HG02840 (cell line): ENCODE measurements at regions not wholly inside any gene's neighbourhood (a gene's known extent, or its start where the extent isn't known, plus 50 kb on each side); places are given as distances from the start of the nearest gene placed in this dataset.

Experiments used
- ATAC-seq: cut with Tn5 transposase; IDR thresholded peaks from one replicate; pipeline ENCODE4 v1.9.1; 2021; ENCODE audit warnings: mild to moderate bottlenecking, moderate library complexity, moderate number of reproducible peaks; ENCODE audit not compliant: unreplicated experiment, low FRiP score

- ATAC-seq = no peak
Observed at GRCh38 chr10:60669501-60669900, 108.8 kb upstream of the CDK1 start.

- ATAC-seq = no peak
Observed at GRCh38 chr10:60666221-60666620, 112.1 kb upstream of the CDK1 start.

DNA sequence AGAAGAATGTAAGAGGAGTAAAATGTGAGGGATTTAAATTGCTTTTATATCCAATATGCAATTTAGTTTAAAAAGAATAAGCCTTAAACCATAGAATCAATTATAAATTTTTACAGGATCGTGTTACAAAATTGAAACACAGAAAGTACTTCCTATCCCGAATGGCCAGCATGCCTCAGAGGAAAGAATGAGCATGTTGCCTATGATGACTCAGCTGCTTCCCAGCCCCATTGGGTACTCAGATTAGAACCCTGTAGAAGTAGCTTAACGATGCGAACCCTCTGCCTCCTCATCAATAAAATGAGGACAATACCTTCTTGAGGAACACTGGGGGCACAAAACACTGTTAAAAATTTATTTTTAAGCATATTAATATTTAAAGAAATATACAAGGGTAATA lies 113.4 kb upstream of the CDK1 start:
- ATAC-seq = no peak

DNA sequence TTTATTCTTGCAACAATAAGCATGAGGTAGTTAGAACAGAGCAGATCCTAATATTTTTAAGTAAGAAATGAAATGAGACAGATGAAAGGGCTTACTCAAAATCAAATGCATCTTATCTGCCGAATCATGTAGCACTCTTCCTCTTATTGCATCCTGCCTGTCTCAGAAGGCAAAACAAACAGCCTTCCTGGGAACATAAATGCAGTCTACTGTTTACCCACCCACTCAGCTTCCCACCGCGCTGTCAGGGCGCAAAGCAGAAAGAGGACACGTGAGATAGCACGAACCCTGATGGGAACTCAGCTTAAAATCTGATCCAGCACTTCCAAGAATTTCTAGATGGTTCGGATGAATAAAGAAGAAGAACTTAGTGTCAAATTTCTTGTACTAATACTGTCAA lies 114.4 kb upstream of the CDK1 start:
- ATAC-seq = no peak

GRCh38 chr10:60662917-60663614 lies 115.2 kb upstream of the CDK1 start:
- no peak for ATAC-seq

- no peak for ATAC-seq
Observed at GRCh38 chr10:60661637-60662036, 116.6 kb upstream of the CDK1 start.

DNA sequence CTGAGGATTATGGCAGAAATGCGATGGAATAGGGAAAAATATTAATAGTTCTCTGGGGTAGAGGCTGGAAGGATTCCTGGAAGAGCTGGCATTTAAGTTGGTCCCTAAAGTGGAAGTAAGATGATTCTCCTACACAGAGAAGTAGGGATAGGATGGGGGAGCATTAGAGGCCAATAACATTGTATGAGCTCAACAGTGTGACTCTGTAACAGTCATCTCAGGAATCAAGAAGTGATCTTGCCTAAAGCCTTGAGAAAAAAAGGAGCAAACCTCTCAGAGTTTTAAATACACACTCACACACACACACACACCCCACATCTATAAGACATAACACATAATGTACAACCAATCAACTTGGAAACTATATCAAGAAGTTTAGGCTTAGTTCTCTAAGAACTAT lies 117.7 kb upstream of the CDK1 start:
- ATAC-seq = no peak

GRCh38 chr10:60654813-60655464 lies 123.3 kb upstream of the CDK1 start:
- ATAC-seq = no peak

GRCh38 chr10:60652628-60653027 lies 125.7 kb upstream of the CDK1 start:
- peak; percentile 82 for ATAC-seq

GRCh38 chr10:60650378-60650800 lies 127.9 kb upstream of the CDK1 start:
- ATAC-seq = no peak

DNA sequence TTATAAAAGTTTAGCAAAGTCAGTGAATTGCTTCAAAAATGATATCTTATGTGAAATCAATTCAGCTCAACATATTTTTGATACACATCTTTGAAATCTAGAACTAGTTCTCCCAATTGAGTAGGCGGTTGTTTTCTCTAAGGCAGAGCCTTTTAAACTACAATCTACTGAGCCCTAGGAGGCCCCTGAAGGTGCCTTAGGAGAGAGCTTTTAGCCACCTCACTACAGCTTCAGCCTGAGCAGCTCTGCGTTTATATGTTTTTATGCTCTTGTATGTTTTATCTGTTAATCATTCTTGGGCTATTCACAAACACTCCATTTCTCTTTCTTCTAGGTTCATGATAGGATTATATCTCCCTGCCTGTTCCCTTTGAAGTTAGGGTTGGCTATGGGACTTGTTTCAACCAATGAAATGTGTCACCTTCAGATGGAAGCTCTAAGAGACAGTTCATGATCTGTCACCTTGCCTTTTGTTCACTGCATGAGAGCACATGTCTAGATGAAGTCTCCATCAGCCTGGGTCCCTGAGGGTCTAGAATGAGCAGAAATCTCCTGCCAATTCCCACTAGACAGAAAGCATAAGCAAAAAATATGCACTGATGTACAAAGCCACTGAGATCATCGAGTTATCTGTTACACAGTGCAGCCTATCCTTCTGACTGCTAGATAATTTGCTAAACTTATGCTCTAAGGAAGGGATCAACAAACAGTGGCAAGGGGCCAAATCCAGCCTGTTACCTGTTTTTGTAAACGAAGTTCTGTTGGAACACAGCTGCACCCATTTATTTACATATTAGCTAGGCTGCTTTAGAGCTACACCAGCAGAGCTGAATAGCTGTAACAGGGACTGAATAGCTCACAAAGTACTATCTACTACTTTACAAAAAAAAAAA lies 128.5 kb upstream of the CDK1 start:
- ATAC-seq = no peak

GRCh38 chr10:60648761-60649160 lies 129.5 kb upstream of the CDK1 start:
- ATAC-seq = no peak

- ATAC-seq = no peak
Observed at GRCh38 chr10:60646966-60647796, 131.1 kb upstream of the CDK1 start.

- no peak for ATAC-seq
Observed at GRCh38 chr10:60645980-60646379, 132.3 kb upstream of the CDK1 start.

DNA sequence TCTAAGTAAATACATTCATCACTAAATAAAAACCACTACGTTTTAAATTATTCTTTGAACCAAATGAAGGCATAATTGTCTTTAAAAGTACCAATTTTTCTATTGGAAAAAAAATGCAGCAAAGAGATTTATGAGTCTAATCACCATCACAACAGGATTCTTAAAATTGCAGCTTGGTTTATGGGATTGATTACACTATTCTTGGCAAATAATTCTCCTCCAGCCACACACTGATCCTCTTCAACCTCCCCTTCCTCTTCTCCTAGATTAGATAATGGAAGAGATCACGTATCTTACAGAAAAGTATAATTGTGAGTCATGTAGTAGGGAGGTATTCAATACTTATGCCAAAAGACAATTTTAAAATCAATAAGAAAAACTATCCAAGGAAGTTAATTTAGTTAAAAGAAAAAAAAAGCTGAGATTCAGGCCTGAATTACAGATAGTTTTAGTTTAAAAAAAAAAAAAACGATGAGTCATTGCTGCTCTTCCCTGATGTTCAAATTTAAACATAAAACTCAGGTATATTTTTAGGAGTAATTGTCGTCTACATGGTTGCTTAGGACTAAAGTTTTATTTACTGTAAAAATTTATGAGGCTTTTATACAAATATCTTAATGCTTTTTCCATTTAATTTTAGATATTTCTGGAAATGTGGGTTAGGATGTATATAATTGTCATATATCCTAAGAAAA lies 133.7 kb upstream of the CDK1 start:
- ATAC-seq = no peak

- no peak for ATAC-seq
Observed at GRCh38 chr10:60643874-60644273, 134.4 kb upstream of the CDK1 start.

GRCh38 chr10:60629332-60629731 lies 148.9 kb upstream of the CDK1 start:
- no peak for ATAC-seq

DNA sequence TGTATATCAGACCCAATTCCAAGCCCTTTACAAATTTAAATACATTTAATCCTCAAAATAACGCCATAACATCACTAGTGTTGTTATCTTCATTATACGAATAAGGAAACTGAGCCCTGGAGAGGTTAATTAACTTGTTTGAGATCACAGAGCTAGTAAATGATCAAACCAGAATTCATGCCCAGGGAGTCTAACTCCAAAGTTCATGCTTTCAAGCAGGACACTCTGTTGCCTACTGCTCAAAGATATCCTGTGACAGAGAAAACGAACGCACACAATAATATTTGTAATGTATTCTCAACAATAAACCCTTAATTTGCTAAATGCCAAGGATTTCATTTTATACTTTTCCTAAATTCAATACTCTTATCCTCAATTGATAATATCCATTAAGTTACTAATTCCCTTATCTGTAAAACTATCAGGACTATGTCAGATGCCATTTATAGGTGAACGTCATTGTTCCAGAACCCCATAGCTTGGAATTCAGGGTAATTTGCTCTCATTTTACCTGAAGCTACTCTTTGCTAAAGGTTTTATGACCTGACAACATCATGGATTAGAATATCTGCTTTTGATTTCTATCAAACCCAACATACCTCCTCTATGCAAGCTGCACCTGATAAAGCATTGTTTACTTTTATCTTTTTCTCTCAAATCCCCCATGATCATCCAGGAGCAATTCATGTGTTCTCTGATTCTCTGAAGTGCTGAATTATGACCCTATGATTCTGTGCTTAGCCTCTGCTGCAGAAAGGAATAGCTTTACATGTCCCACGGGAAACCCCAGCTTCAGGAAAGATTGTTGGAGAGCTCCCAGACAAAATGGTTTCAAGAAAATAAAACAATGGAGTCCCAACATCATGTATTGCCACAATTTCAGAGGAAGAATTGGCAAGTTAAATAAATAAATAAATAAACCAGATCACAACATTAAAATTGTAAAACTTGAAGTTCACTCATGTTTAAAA lies 150.2 kb upstream of the CDK1 start:
- ATAC-seq = no peak

DNA sequence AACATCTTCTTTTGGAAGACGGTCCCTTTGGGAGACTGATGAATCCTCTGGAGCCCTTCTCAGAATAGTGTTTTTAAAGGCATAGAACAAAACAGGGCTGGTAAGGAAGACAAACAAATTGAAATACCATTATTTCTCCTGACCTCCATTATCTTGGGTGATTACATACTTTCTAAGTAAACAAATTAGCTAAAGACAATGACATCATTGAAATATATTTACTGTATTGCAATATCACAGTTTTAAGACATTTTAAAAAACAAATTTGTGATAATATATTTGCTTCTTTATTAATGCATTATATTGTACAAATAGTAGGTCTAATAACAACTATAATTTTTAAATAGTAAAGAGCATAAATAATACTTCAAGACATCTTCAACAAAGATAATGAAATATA lies 152.2 kb upstream of the CDK1 start:
- ATAC-seq = no peak
